HG03432 (cell line): ENCODE measurements at regions not wholly inside any gene's neighbourhood (a gene's known extent, or its start where the extent isn't known, plus 50 kb on each side); places are given as distances from the start of the nearest gene placed in this dataset.

Experiments used
- ATAC-seq: cut with Tn5 transposase; IDR thresholded peaks from one replicate; pipeline ENCODE4 v1.9.1; 2021; ENCODE audit warnings: mild to moderate bottlenecking, moderate library complexity; ENCODE audit not compliant: unreplicated experiment

GRCh38 chr9:129368444-129368978, 190.4 kb upstream of the IER5L start:
- no peak for ATAC-seq

- no peak for ATAC-seq
Observed at GRCh38 chr9:129367287-129367686, 189.2 kb upstream of the IER5L start.

GRCh38 chr9:129365196-129365595, 187.1 kb upstream of the IER5L start:
- ATAC-seq = no peak

- ATAC-seq = no peak
Observed at GRCh38 chr9:129363216-129363873, 185.3 kb upstream of the IER5L start.

GRCh38 chr9:129362287-129363000, 184.4 kb upstream of the IER5L start:
- ATAC-seq = no peak

- no peak for ATAC-seq
Observed at GRCh38 chr9:129361196-129361595, 183.1 kb upstream of the IER5L start.

- no peak for ATAC-seq
Observed at GRCh38 chr9:129359916-129360536, 182.0 kb upstream of the IER5L start.

- no peak for ATAC-seq
Observed at GRCh38 chr9:129359162-129359811, 181.2 kb upstream of the IER5L start.

- ATAC-seq = no peak
Observed at GRCh38 chr9:129358621-129359154, 180.6 kb upstream of the IER5L start.

GRCh38 chr9:129357773-129358245, 179.7 kb upstream of the IER5L start:
- ATAC-seq = no peak

- no peak for ATAC-seq
Observed at GRCh38 chr9:129356871-129357772, 179.1 kb upstream of the IER5L start.

- ATAC-seq = no peak
Observed at GRCh38 chr9:129355631-129356030, 177.6 kb upstream of the IER5L start.

- ATAC-seq = no peak
Observed at GRCh38 chr9:129354498-129354897, 176.4 kb upstream of the IER5L start.

GRCh38 chr9:129353697-129354336, 175.8 kb upstream of the IER5L start:
- no peak for ATAC-seq

GRCh38 chr9:129352146-129352865, 174.2 kb upstream of the IER5L start:
- no peak for ATAC-seq

- no peak for ATAC-seq
Observed at GRCh38 chr9:129351642-129352145, 173.6 kb upstream of the IER5L start.

GRCh38 chr9:129351058-129351641, 173.1 kb upstream of the IER5L start:
- ATAC-seq = no peak
